Tongue (tissue), 1 donor: ENCODE measurements at regions not wholly inside any gene's neighbourhood (a gene's known extent, or its start where the extent isn't known, plus 50 kb on each side); places are given as distances from the start of the nearest gene placed in this dataset.
"Not testable (repeated sequence)": the region's sequence is repeated elsewhere in the genome, so short reads cannot be mapped to it uniquely, and the experiment has no call there.

Source experiments
- DNase-seq: peaks from one replicate; pipeline ENCODE4 v3.0.0-alpha.2; 2015

DNA sequence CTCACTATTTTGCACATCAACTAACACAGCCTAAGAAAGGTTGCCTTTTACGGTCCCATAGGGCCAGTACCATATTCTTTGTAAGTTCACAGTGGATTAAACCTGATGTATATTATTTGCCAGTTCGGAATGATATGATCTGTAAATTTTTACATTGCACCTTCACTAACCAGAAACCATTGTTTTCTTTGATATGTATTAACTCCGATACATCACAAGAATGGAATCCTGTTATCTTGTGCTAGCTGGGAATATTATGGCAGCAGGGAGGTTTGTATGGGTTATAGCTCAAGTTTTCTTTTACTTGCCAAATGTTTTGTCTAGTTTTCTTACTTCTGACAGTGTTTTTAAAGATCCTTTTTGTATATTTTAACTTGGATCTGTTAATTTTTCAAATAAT, 51.4 kb upstream of the S1PR1 start:
- no peak for DNase-seq

GRCh38 chr1:101183388-101183699, 53.5 kb upstream of the S1PR1 start:
- no peak for DNase-seq

GRCh38 chr1:101182627-101183387, 54.0 kb upstream of the S1PR1 start:
- DNase-seq: no peak

GRCh38 chr1:101181930-101182329, 54.9 kb upstream of the S1PR1 start:
- DNase-seq: no peak

DNA sequence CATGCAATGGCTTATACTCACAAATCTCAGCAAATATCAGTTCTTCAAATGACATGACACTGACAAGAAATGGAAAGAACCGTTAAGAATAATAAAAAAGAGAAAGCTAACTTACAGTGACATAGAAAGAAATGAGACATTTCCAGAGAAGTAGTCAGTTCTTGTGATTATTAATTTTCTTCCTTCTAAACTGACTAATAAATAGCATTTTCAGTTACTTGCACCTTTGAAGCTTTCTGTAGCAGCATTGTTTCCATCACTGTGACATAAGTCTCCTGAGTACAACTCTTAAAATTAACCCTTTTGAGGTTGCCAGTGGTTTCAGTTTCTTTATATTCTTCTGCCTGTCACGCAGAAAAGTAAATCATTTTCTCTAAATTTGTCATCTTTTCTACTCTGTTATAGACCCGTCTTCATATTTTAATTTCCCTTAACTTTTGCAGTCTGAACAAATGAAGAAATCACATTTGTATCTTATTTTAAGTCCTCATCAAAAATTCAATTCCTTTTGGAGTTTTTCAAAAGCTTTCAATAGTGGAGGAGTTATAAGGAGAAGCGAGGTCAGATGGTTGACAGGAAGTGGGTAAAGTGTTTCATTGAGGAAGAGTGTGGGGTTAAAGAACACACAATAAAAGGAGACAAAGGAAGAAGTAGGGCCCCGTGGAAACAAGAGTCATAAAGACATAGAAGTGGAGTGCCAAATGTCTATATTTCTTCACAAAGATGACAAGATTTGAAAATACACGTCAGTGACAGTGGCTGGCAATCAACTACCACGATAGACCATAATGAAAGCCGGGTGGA, 57.9 kb upstream of the S1PR1 start:
- DNase-seq: no peak

GRCh38 chr1:101178341-101178687, 58.5 kb upstream of the S1PR1 start:
- no peak for DNase-seq

DNA sequence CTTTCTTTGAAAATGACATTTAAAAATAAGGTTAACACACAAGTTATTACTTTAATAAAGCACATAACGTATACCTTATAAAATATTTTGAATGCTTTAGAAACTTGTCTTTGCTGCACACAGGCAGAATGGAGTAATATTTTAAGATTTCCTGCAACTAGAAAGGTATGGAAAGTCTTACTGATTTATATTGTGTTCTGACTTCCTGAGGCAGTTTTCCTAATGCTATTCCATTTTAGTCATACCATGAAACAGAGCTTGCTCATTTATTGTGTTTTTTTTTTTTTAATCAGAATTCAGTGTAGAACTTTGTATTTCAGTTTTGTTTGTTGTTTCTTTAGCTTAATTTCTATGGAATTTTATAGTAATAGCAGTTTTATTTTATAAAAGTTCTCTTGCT, 60.9 kb upstream of the S1PR1 start:
- no peak for DNase-seq

DNA sequence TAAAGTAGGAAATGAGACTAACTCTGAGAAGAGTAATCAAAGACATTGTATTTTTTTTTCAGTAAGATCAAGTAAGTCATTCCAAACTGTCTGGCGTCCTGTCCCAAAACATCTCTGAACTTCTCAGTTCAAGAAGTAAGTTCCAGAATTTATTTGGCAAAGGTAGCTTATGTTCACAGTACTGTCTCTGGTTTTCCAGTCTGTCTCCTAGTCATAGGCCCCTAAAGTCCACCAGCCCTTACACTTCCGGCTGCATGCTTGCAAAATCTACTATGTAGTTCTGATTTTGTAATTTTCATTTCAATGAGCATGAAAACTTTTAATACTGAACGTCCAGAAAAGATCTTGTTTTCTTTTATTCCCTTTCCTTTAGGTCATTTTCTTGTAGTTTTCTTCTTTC, 61.4 kb upstream of the S1PR1 start:
- no peak for DNase-seq

GRCh38 chr1:101174722-101175121, 62.1 kb upstream of the S1PR1 start:
- DNase-seq: no peak

DNA sequence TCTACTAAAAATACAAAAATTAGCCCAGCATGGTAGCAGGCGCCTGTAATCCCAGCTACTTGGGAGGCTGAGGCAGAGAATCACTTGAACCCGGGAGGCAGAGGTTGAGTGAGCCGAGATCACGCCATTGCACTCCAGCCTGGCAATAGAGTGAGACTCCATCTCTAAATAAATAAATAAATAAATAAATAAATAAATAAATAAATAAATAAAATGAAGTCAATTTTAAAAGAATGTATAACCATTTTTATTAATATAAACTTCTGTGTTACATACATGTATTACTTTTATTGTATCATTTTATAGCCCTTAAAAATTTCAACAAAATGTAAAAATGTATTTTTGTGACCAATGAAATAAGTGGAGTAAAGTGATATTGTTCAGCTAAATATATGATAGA, 62.5 kb upstream of the S1PR1 start:
- not testable (repeated sequence) for DNase-seq

- DNase-seq: no peak
These were observed 66.2 kb upstream of the S1PR1 start for GRCh38 chr1:101170506-101171050.

- no peak for DNase-seq
These were observed 68.9 kb upstream of the S1PR1 start for GRCh38 chr1:101167891-101168290.

DNA sequence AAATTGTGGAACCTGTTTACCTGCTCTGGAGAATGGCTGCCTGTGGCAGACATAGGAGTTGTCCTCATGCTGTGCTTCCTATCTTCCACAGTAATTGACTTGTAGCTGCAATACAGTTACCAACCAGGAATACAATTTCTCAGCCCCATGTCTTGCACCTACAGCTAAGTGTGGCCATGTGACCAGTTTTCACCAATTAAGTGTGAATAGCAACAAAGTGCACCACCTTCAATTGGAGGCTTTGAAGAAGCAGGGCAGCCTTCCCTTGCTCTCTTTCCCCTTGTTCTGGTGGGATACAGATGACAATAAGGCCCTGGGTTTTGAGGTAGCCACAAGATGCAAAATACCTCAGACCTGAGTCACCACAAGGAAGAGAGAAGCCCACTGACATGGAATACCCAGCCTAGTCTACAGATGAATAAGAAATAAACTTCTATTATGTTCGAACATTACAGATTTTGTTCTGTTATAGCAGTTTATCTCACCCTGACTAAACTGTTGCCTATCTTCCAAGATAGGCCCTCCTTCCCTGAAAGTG, 70.2 kb upstream of the S1PR1 start:
- DNase-seq: no peak

GRCh38 chr1:101165954-101166353, 70.9 kb upstream of the S1PR1 start:
- no peak for DNase-seq

DNA sequence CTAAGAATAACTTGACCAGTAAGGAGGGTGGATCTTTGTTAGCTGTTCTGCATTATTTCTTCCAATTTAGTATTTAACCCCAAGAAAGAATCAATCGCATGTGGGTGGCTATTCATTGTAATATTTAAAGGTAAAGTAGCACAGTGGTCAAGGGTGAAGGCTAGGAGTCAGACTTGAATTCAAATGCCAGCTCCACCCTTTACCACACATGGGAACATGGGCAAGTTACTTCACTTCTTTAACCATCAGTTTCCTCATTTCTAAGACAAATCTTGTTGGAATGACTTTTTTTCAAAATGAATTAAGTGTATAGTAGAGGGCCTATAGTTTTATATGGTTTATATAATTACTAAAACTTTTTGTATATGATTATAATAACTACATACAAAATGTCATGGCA, 71.3 kb upstream of the S1PR1 start:
- DNase-seq: no peak

DNA sequence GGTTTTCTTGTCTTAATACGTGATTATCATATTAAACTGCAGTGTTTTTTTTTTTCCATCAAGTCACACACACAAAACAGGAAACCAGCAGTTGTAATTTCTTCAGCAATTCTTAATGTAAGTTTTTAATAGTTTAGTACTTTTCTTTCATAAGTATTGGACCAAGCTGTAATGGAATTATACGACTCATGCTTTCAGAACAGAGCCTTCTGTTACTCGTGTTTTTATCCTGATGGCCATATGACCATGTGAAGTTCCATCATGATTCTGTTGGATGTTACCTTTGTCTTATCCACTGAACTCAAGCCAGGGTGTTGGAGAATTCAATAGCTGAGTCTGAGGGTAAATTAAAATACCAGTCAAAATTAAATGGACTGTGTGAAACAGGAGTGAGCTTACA, 72.0 kb upstream of the S1PR1 start:
- DNase-seq: no peak

GRCh38 chr1:101162736-101163735, 73.8 kb upstream of the S1PR1 start:
- no peak for DNase-seq

- no peak for DNase-seq
These were observed 74.5 kb upstream of the S1PR1 start for GRCh38 chr1:101162300-101162699.

- no peak for DNase-seq
These were observed 75.2 kb upstream of the S1PR1 start for GRCh38 chr1:101161619-101162018.

- DNase-seq: no peak
These were observed 78.4 kb upstream of the S1PR1 start for GRCh38 chr1:101158424-101158823.

DNA sequence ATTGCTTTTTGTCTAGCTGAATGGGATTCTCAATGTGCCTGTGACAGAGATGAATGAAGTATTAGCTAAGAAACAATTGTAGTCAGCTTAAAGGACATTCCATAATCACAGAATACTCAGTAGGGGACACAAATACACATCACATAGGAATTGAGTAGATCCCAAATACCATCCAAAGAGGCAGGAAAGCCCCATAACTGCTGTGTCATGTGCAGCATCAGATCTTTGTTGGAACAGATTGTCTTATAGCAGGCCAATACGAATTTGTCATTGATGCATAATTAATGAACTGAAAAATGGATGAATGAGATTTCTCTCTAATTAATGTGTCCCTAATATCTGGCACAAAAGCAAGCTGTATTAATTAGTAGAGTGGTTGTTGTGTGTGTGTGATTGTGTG, 82.3 kb upstream of the S1PR1 start:
- DNase-seq: no peak

- no peak for DNase-seq
These were observed 83.1 kb upstream of the S1PR1 start for GRCh38 chr1:101153692-101154091.
